Kidney glomerular epithelial cell (primary cell): ENCODE measurements at regions not wholly inside any gene's neighbourhood (a gene's known extent, or its start where the extent isn't known, plus 50 kb on each side); places are given as distances from the start of the nearest gene placed in this dataset.
"Not testable (repeated sequence)": the region's sequence is repeated elsewhere in the genome, so short reads cannot be mapped to it uniquely, and the experiment has no call there.

ENCODE experiments used
- DNase-seq: peaks from one replicate; lab custom pipeline; 2025; lab: John Stamatoyannopoulos, UW

DNA sequence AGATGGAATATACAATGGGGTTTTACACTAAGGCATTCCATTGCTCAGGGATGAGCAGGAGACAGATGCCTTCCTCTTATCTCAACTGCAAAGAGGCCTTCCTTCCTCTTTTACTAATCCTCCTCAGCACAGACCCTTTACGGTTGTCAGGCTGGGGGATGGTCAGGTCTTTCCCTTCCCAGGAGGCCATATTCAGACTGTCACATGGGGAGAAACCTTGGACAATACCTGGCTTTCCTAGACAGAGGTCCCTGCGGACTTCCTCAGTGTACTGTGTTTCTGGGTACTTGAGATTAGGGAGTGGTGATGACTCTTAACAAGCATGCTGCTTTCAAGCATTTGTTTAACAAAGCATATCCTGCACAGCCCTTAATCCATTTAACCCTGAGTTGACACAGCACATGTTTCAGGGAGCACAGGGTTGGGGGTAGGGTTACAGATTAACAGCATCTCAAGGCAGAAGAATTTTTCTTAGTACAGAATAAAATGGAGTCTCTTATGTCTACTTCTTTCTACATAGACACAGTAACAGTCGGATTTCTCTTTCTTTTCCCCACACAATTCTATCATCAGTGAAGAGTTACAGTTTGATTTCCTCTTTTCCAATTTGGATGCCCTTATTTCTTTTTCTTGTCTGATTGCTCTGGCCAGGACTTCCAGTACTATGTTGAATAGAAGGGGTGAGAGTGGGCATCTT lies 737.1 kb downstream of the TRHDE start:
- not testable (repeated sequence) for DNase-seq

DNA sequence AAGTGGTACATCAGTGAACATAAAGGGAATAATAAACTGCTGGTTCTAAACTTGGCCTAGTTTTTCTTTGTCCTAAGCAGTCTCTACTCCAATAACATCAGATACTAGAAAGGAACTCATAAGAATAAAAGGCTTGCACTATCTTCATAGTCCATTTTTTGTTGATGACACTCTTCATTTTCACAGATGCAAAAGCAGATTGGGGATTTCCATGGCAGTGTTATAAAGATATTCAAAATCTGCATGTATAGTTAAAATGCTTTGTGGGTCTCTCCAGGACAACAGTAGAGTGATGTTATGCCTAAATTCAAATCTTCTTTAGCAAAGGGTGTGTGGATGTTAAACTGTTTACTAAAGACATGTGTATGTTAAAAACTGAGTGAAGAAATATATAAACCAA lies 745.8 kb downstream of the TRHDE start:
- DNase-seq, result no peak

GRCh38 chr12:73053893-73054292 lies 781.7 kb downstream of the TRHDE start:
- no peak for DNase-seq

DNA sequence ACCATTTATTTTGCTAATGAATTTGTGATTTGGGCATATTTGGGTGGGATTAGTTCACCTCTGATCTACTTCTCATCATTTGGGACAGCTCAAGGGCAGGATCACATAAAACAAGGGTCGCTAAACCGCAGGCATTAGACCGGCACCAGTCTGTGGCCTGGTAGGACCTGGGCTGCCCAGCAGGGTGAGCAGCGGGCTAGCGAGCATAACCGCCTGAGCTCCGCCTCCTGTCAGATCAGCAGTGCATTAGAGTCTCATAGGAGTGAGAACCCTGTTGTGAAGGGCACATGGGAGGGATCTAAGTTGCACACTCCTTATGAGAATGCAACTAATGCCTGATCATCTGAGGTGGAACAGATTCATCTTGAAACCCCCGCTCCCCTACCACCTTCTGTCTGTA lies 785.3 kb downstream of the TRHDE start:
- DNase-seq, result no peak

DNA sequence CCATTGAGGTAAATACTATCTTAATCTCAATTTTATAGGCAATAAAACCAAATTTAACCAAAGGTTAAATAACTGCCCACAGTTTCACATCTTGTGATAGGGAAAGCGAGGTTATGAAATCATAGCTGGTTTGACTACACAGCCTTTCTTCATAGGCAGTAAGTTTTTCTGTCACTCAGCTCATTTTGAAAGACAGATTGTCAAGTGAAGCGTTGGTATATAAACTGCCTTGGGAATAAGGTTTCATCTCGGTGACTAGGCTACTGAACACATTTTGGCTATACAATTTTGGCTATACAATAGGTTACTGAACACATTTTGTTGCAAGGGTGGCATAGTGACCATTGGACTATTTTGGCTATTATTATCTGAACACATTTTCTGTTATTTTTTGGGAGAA lies 793.7 kb downstream of the TRHDE start:
- DNase-seq, result no peak

GRCh38 chr12:73067616-73068015 lies 795.4 kb downstream of the TRHDE start:
- DNase-seq, result no peak

GRCh38 chr12:73072214-73072613 lies 800.0 kb downstream of the TRHDE start:
- DNase-seq, result no peak

- no peak for DNase-seq
Measured at GRCh38 chr12:73076760-73077159, 804.6 kb downstream of the TRHDE start.

- no peak for DNase-seq
Measured at GRCh38 chr12:73083736-73084135, 811.6 kb downstream of the TRHDE start.

DNA sequence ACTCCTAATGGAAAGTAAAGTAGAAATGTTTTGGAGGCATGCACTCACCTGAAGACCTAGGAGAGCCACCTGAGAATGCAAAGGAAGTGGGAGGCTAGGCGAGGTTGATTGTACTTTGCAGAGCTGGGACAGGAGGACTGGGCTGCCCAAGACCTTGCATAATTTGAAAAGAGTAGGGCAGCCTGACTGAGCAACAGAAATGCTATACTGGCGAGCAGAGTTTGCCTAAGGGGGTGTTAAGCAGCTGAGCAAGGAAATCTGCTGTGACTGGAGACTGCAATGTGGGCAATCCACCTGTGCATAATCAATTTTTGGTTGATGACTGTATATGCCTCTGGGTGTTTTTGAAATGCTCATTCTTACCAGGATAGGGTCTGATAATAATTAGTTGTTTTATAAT lies 834.1 kb downstream of the TRHDE start:
- DNase-seq, result no peak

DNA sequence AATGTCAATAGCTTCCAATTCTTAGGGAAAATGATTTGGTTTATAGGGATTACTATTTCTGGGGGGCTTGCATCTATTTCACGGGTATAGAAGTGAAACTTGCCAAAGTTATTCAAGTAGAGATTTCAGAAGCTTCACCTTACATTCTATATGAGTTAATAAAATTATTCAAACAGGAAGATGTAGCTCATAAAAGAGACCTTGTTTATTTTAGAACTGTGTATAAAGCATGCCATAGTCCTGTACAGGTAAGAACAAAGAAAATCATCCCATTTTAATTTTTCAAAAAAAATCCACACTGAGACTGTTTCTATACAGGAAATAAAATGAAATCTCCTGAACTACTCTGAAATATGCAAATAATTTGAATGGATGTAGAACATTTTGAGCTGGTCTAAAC lies 834.7 kb downstream of the TRHDE start:
- no peak for DNase-seq

GRCh38 chr12:73110816-73111215 lies 838.6 kb downstream of the TRHDE start:
- DNase-seq, result no peak

- no peak for DNase-seq
Measured at GRCh38 chr12:73112035-73112816, 840.1 kb downstream of the TRHDE start.

DNA sequence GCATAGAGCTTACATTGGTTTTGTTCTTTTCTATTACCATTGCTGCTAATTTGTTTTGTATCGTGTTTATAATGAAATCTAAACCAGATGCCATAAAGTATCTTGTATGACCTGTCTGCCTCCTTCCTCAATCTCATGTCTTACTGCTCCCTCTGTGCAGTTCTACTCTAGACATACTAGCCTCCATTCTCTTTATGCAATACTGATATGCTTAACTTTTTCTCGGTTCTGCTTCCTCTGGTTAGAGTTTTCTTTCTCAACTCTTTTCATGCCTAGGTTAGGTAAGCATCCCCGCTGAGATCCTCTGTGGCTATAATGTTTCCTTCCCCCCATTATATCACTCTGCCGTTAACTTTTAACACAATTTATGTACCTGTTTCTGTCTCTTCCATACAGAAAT lies 852.3 kb downstream of the TRHDE start:
- no peak for DNase-seq

DNA sequence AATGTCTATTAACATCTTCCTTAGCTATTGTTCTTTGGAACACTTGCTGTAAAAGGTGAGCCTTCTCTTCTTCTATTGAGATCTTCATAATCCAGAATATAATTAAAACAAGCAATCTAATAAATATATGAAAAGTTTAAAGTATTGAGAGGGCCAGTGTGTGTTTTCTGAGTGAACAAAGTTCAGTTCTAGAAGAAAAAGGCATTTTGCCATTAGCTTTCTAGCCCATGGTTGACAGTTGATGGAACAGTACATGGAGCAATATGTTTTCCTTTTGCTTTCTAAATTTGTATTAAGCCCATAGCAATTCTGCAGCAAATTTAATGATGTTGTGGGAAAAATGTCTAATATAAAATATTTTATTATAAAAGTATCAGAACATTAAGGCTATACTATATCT lies 853.0 kb downstream of the TRHDE start:
- DNase-seq, result no peak

DNA sequence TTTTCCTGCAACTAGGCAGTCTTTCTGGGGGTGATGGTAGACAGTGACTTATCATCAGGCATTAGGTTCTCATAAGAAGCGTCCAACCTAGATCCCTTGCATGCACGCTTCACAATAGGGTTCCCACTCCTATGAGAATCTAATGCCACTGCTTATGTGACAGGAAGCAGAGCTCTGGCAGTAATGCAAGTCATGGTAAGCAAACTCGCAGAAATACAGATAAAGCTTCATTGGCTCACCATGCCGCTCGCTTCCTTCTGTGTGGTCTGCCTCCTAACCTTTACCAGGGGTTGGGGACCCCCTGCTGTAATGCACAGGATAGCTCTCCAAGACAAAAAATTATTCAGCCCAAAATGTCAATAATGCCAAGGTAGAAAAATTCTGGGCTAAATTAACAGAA lies 864.2 kb downstream of the TRHDE start:
- DNase-seq, result no peak

- DNase-seq, result not testable (repeated sequence)
Measured at GRCh38 chr12:73139642-73140041, 867.5 kb downstream of the TRHDE start.

DNA sequence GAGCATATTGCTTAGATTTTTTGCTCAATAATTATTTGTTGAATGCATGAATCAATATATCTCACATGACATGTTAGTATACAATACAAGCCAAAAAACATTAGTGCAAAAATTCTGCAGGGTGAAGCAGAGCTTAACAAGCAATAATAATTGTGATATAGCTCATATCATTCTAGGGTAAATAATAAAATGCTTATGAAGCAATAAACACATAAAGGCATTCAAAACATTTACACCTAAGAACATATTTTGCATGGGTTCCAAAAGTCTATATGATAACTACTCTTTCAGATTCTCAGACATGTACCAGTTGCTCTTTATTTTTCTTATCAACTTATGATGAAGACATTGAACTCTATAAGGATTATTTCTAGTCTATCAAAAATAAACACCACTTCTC lies 886.2 kb downstream of the TRHDE start:
- DNase-seq, result no peak

- DNase-seq, result no peak
Measured at GRCh38 chr12:73159954-73160353, 887.8 kb downstream of the TRHDE start.

DNA sequence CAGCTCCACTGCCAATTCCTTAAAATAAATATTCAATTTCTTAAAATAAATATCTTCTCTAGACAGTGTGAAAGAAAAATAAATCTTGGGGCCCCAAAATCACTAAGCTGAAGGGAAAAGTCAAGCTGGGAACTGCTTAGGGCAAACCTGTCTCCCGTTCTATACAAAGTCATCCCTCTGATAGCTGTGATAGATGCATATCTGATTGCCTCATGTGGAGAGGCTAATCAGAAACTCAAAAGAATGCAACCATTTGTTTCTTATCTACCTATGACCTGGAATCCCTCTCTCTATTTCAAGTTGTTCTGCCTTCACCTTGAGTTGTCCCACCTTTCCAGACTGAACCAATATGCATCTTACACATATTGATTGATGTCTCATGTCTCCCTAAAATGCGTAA lies 889.8 kb downstream of the TRHDE start:
- no peak for DNase-seq

DNA sequence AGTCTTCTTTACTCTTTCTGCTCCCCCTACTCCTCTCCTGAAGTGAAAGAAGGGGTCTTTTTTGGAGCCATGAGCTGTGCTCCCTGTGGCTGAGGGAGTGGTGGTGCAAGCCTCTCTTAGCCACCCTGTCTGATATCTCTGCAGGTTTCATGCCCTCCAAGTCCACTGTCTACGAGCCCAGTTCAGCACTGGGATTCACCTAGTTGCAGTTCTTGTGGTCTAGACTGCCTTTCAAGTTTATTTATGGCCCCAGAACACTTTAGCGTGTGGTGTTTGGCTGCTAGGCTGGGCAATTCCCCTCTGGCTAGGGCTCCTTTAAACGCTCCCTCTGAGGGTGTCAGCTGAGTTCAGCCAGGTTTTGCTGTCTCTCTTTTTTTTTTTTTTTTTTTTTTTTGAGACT lies 908.6 kb downstream of the TRHDE start:
- no peak for DNase-seq

DNA sequence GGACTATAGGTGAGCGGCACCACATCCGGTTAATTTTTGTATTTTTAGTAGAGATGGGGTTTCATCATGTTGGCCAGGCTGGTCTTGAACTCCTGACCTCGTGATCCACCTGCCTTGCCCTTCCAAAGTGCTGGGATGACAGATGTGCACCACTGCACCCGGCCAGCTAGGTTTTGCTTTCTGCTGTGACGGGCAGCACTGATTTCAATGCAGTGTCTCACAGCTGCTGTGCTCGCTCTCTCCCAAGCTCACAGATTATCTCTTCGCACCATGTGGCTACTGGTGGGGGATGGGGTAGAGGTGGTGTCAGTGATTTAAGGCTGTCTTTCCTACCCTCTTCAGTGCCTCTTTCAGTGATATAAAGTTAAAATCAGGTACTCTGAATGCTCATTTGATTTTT lies 909.1 kb downstream of the TRHDE start:
- DNase-seq, result no peak

DNA sequence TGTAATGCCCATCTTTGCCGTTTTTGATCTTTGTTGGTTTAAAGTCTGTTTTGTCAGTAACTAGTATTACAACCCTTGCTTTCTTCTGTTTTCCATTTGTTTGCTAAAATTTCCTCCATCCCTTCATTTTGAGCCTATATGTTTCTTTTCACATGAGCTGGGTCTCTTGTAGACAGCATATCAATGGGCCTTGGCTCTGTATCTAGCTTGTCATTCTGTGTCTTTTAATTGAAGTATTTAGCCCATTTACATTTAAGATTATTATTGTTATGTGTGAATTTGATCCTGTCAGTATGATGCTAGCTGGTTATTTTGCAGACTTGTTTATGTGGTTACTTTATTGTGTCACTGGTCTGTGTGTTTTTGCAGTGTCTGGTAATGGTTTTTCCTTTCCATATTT lies 913.2 kb downstream of the TRHDE start:
- DNase-seq, result no peak

DNA sequence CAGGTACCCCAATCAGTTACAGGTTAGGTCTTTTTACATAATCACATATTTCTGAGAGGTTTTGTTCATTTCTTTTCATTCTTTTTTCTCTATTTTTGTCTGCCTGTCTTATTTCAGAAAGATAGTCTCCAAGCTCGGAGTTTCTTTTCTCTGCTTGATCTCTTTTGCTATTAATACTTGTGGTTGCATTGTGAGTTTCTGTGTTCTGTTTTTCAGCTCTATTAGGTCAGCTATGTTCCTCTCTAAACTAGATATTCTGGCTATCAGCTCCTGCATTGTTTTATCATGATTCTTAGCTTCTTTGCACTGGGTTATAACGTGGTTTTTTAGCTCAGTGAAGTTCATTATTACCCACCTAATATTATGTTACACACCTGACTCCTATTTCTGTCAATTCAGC lies 914.1 kb downstream of the TRHDE start:
- DNase-seq, result no peak
